NB4 (cell line): ENCODE measurements at regions not wholly inside any gene's neighbourhood (a gene's known extent, or its start where the extent isn't known, plus 50 kb on each side); places are given as distances from the start of the nearest gene placed in this dataset.

Experiments
- CTCF ChIP-seq: IDR thresholded peaks from one replicate; pipeline ENCODE4 v1.5.1; 2012; ENCODE audit warnings: low read depth, low read length
- MAX ChIP-seq: IDR thresholded peaks from 2 replicates; pipeline ENCODE4 v1.6.1; 2011; ENCODE audit warnings: low read depth, low read length
- MYC ChIP-seq: IDR thresholded peaks from 2 replicates; pipeline ENCODE4 v1.6.1; 2011; ENCODE audit warnings: low read depth, low read length
- POLR2A ChIP-seq: IDR thresholded peaks from 2 replicates; pipeline ENCODE4 v1.6.1; 2011; ENCODE audit warnings: mild to moderate bottlenecking; ENCODE audit not compliant: insufficient read length; ENCODE audit errors: extremely low read depth

- TF ChIP-seq POLR2A (no peak), CTCF (no peak), MYC (no peak), MAX (no peak)
Observed at GRCh38 chr16:73418691-73419090, 370.8 kb upstream of the ZFHX3 start.
